ENCODE measurements at regions not wholly inside any gene's neighbourhood (a gene's known extent, or its start where the extent isn't known, plus 50 kb on each side); places are given as distances from the start of the nearest gene placed in this dataset.
"Not testable (repeated sequence)": the region's sequence is repeated elsewhere in the genome, so short reads cannot be mapped to it uniquely, and the experiment has no call there.

DNA sequence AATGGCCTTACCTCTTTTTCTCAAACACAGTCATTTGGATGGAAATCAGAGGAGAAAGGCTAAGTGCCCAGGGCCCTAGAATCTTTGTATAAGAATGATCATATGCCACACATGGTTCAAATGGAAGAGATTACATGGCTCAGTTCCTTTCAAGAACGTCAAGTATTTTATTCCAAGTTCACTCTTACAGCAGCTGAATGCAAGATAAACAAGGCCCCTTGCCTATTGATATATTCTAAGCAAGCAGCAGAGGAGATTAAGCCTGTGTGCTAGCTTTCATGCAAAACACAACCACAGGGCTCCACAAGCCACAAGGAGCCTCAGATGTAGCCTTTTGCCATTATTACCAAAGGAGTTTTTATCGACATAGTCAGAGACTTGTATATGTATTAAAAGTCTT, 55.3 kb upstream of the SLCO6A1 start:
- DNase-seq: no peak

DNA sequence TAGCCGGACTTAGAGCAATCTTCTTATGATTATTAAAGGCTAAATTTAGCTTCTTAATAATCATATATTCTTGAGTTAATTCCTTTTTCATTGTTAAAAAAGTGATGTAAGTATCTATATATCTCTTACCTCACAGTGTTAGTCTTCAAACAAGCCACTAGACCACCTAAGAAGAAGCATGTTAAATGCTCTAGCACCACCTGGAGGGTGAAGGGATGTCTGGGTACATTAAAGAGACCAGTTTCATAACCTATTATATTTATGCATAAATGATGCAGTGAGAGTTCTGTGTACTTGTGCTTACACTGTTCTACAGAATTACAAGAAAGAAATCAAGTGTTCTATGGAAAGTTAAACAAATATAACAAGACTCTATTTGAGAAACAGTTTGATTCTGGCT, 55.9 kb upstream of the SLCO6A1 start:
- DNase-seq: no peak

DNA sequence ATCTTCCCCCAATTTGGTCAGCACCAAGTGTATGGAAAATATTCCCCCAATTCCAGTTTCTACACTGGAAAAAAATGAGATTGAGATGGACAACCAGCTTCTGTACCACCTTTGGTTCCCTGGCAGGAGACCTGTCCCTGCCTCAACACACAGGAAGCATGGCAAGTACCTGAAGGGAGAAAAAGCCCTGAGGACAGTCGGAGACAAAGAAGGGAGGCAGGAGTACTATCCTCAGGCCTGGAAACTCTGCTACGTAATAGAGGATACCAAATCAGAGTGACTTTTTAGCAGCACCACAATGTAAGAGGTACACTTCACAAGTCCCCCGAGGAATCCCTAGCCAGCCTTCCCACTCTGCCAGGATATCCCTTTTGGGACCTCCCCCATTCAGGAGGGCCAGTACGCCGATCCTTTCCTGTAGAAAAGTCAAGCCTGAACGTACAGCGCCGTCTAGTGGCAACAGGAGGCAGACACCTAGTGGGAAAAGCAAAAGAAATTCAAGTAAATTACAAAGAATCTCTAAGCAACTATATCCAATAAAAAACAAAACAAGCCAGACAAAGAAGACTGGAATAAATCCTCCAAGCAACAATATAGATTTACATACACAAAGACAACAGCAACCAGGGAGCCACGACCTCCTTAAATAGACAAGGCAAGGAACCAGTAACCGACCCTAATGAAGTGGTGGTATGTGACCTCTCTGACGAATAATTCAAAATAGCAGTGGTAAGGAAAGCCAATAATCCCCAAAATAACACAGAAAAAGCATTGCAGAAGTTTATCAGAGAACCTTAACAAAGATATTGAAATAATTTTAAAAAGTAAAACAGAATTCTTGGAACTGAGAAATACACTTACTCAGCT, 63.3 kb upstream of the SLCO6A1 start:
- DNase-seq: peak; percentile 32

GRCh38 chr5:102570747-102571146, 71.9 kb upstream of the SLCO6A1 start:
- no peak for DNase-seq

DNA sequence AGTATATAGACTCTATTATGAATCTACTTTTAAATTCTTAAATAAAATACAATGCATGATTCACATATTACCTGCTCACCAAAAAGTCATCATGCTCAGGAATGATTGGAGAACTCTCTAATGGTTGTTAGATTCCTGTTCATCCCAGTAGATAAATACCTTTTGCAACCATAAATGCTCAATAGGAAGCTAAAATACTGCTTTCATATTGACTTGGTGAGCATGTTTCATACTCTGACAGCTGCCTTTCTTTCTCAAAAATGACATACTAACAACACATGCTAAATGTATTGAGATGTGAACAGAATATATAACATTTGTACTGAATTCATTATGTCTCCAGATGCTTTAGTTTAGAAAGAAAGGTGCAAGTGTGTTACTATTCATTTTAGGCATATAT, 79.6 kb upstream of the SLCO6A1 start:
- DNase-seq: no peak

DNA sequence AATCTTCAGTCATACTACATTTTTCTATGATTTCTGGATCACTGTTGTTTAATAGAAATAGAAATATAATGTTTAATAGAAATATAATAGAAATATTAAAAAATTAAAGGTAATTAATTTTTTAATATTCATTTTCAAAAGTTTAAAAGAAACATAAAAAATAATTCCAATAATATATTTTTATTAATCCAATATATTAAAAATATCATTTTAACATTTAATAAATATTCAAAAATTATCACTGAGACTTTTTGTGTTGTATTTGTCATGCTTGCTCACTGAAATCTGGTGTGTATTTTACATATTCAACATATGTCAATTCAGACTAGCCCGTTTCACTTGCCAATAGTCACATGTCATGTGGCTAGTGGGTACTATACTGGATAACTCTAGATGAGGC, 80.6 kb upstream of the SLCO6A1 start:
- DNase-seq: no peak

DNA sequence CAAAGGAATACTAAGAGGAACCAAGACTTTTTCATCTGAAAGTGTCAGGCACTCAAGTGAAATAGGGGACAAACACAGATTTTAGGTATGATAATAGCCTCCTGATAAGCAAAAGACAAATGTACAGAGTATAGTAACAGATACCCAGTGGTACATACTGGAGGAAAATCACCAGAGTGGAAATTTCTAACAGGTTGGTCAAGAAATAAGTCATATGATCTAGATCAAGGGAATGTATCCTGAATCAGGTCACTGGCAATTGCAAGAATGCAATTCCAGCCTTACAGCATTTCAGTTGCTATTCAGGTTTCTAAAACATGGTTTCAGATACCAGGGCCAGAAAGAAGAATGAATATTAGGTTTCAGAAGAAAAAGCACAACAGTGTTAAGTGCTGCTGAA, 82.2 kb upstream of the SLCO6A1 start:
- DNase-seq: no peak

DNA sequence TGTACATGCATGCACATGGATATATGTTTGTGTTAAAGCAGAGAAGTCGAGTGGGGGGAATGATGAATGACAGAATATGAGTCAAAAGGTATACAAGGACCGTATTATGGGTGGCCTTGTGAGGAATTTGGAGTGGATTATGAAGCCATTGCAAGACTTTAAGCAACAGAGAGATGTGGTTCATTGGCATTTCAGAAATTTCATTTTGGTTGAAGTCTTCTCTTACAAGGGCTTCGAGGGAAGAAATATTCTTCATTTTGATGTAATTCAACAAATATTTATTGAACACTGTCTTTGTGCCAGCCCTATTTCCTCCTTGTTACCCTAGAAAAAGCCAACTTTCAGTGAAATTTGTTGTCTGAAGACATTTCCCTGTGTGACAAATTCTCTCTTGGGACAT, 83.9 kb upstream of the SLCO6A1 start:
- no peak for DNase-seq

DNA sequence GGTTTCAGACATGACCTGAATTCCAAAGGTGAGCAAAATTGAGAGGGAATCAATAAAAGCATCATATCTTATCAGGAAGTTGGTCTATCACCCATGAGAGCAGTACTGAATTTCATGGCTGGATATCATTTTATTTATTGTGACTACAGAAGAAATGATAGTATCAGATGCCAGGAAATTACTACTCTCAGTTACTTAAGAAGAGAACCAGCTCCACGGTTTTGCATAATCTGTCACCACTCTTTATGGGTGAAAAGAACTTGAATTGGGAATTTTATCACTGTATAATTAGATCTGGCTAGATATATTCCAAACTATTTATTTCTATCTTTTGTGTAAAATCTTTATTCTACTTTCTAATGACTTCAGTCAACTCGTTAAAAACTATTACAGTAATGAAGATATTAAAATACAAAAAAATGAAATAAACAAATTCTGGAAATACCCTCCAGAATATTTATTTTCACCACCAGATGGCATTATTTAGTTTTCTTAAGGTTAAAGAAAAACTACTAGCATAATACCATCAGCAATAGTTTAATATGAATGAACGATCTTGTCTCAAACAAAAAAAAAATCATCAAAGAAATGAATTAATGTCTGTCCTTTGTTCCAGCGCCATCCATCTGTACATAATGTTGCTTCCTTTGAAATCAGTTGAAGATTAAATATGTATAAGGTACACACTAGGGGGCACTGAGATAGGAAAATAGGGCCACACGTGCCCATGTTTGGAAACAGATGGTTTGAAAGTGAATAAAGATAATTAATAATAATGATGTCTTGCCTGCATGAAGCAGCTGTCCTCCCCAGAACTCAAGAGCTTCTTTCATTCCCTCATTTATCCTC, 84.7 kb upstream of the SLCO6A1 start:
- no peak for DNase-seq

DNA sequence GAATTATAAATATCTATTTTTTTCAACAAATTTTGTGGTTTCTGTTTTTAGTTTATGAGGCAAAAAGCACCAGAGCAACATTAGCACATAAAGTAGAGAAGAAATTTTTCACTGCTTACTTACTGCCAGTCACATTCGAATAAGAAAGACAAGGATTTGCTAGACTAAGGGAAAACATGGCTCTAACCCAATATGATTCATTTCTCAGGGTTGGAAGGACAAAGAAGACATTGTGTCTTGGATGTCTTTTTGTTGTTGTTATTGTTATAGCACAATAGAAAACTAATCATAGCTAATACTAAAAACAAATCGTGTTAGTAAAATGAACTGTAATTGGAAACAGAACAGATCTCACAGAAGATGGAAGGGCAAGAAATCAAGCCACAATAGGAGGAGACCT, 90.9 kb upstream of the SLCO6A1 start:
- DNase-seq: no peak

DNA sequence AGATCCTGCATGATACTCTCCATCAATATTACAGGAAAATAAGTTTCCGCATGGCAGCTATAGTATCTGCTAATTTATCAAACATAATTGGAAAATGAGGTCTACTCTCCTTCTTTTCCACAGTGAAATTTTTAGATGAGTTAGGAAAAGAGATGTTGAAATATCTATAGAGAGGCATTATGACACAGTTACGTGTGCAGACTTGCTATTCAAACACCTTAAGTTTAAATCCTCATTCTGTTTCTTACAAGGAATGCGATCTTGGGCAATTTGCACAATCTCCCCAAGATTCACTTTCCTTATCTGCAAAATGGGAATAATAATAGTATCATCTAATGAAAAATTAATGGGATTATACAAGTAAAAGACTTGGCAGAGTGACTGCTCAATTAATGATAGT, 91.7 kb upstream of the SLCO6A1 start:
- DNase-seq: no peak

- peak in 1 of 2 experiments; percentile 17 for DNase-seq
These were observed 92.8 kb upstream of the SLCO6A1 start for GRCh38 chr5:102591650-102592049.

GRCh38 chr5:102592586-102592985, 93.8 kb upstream of the SLCO6A1 start:
- DNase-seq: not testable (repeated sequence)

GRCh38 chr5:102594192-102594591, 95.4 kb upstream of the SLCO6A1 start:
- no peak for DNase-seq

- DNase-seq: no peak
These were observed 96.5 kb upstream of the SLCO6A1 start for GRCh38 chr5:102595332-102595731.

DNA sequence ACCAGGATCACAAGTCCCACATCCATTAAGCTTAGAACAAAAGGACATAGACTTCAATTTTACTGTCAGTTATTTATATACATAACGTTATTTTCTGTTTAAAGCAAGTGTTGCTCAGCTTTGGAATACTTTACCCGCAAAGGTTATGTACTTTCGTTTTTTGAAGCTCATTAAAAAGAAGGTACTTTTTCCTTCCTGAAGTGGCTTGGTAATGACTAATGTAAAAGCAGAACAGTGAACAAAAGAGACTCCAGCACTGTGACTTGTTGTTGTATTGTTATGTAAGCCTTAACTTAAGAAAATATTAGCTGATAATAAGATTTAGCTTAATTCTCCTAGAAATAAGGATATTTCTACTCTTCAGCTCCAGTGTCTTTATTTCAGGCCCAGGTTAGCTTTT, 97.3 kb upstream of the SLCO6A1 start:
- no peak for DNase-seq

DNA sequence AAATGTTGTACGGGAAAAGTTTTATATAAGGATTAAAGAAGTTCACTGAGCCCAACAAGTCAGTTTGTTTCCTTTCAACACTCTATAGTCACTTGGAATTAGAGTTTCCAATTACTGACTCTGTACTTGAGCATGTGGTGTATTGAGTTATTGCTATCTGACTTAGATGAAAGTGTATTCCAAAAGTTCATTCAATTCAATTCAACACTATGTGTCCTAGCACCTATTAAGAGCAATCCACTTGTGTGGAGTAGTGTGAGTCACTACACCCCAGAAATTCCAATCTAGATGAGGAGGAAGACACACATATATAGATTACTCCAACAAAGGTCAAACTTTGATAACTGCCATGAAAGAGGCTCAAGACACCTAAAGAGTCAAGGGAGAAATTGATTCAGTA, 98.2 kb upstream of the SLCO6A1 start:
- DNase-seq: no peak

DNA sequence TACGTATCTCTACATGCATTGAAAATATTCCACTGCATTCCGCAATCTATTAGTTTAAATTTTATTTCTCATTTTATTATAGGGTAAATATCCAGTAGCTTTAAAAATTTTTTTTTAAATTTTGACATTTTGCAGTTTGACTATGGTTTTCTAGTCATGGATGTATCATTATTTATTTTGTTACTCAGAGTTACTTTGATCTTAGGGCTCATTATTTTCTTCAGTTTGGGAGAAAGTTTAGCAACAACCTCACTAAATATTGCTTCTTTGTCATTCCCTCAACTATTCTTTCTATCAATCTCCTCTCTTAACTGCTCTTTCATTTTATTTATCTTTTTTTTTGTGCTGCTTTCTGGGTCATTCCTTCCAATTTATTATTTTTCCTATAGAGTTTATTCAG, 100.5 kb upstream of the SLCO6A1 start:
- no peak for DNase-seq

DNA sequence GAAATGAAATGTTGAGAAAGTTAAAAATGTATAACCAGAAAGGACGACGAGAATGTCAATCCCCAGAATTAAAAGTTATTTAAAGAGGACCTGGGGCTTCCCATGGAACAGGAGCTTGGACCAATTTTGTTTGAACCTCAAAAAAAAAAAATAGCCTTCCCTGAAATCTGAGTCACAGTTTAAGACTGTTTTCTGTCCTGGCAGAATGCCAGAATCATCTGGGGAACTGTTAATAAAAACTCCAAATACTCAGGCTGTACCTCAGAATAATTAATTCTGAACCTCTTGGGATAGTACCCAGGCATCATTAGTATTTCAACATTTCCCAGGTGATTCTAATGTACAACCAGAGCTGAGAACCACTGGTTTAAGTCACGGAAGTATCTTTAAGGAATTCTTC, 102.2 kb upstream of the SLCO6A1 start:
- no peak for DNase-seq

- no peak for DNase-seq
These were observed 104.9 kb upstream of the SLCO6A1 start for GRCh38 chr5:102603670-102604069.

DNA sequence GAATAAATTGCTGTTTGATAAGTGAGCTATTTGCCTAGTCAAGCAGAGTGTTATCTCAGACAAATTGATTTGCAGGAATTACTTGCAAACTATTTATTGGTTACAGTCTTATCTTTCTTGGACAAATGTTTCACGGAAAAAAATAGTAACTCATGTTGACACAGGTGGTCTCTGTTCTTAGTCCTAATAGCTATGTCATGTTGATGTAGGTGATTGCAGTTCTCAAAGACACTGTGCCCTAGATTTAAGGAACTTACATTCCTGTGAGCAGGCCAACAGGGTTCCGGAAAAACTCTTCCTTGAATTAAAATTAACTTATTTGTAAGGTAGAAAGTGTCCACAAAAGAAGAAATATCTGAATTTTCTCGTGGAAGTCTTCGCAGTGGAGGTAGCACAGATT, 109.6 kb upstream of the SLCO6A1 start:
- DNase-seq: no peak

GRCh38 chr5:102611312-102611711, 112.5 kb upstream of the SLCO6A1 start:
- DNase-seq: no peak

GRCh38 chr5:102613661-102614060, 114.9 kb upstream of the SLCO6A1 start:
- DNase-seq: no peak
